NCI-H2107 (cell line): ENCODE measurements at regions not wholly inside any gene's neighbourhood (a gene's known extent, or its start where the extent isn't known, plus 50 kb on each side); places are given as distances from the start of the nearest gene placed in this dataset.
"Not testable (repeated sequence)": the region's sequence is repeated elsewhere in the genome, so short reads cannot be mapped to it uniquely, and the experiment has no call there.

ENCODE experiments used
- DNase-seq: peaks from one replicate; lab custom pipeline; 2025; lab: John Stamatoyannopoulos, UW

GRCh38 chr3:145269106-145269505, 891.9 kb downstream of the PLOD2 start:
- DNase-seq: no peak

GRCh38 chr3:145272684-145273083, 888.3 kb downstream of the PLOD2 start:
- DNase-seq: no peak

GRCh38 chr3:145282505-145282904, 878.5 kb downstream of the PLOD2 start:
- no peak for DNase-seq

GRCh38 chr3:145286937-145287336, 874.0 kb downstream of the PLOD2 start:
- no peak for DNase-seq

- no peak for DNase-seq
Measured at GRCh38 chr3:145290010-145290409, 871.0 kb downstream of the PLOD2 start.

GRCh38 chr3:145294572-145294971, 866.4 kb downstream of the PLOD2 start:
- no peak for DNase-seq

- no peak for DNase-seq
Measured at GRCh38 chr3:145307272-145307671, 853.7 kb downstream of the PLOD2 start.

GRCh38 chr3:145313751-145314150, 847.2 kb downstream of the PLOD2 start:
- no peak for DNase-seq

GRCh38 chr3:145316253-145316652, 844.7 kb downstream of the PLOD2 start:
- not testable (repeated sequence) for DNase-seq

GRCh38 chr3:145326666-145327065, 834.3 kb downstream of the PLOD2 start:
- no peak for DNase-seq

- not testable (repeated sequence) for DNase-seq
Measured at GRCh38 chr3:145333427-145333826, 827.6 kb downstream of the PLOD2 start.

- DNase-seq: no peak
Measured at GRCh38 chr3:145333931-145334330, 827.1 kb downstream of the PLOD2 start.

GRCh38 chr3:145355206-145355605, 805.8 kb downstream of the PLOD2 start:
- DNase-seq: no peak

GRCh38 chr3:145357453-145357852, 803.5 kb downstream of the PLOD2 start:
- no peak for DNase-seq

GRCh38 chr3:145359040-145359439, 801.9 kb downstream of the PLOD2 start:
- no peak for DNase-seq

- no peak for DNase-seq
Measured at GRCh38 chr3:145368748-145369147, 792.2 kb downstream of the PLOD2 start.

GRCh38 chr3:145370870-145371269, 790.1 kb downstream of the PLOD2 start:
- no peak for DNase-seq

GRCh38 chr3:145377301-145377700, 783.7 kb downstream of the PLOD2 start:
- no peak for DNase-seq

GRCh38 chr3:145383416-145383815, 777.6 kb downstream of the PLOD2 start:
- DNase-seq: no peak

GRCh38 chr3:145384307-145384706, 776.7 kb downstream of the PLOD2 start:
- DNase-seq: no peak

GRCh38 chr3:145387211-145387610, 773.8 kb downstream of the PLOD2 start:
- DNase-seq: no peak

GRCh38 chr3:145395421-145395820, 765.6 kb downstream of the PLOD2 start:
- DNase-seq: no peak

GRCh38 chr3:145411605-145412004, 749.4 kb downstream of the PLOD2 start:
- no peak for DNase-seq

- DNase-seq: no peak
Measured at GRCh38 chr3:145417678-145418077, 743.3 kb downstream of the PLOD2 start.

- no peak for DNase-seq
Measured at GRCh38 chr3:145422556-145422955, 738.4 kb downstream of the PLOD2 start.
